GM13976 (cell line): ENCODE measurements at regions not wholly inside any gene's neighbourhood (a gene's known extent, or its start where the extent isn't known, plus 50 kb on each side); places are given as distances from the start of the nearest gene placed in this dataset.
"Not testable (repeated sequence)": the region's sequence is repeated elsewhere in the genome, so short reads cannot be mapped to it uniquely, and the experiment has no call there.

ENCODE experiments used
- DNase-seq: peaks from one replicate; pipeline ENCODE4 v3.0.0; 2012; ENCODE audit warnings: low spot score
- CTCF ChIP-seq: IDR thresholded peaks from 2 replicates; pipeline ENCODE4 v1.5.1; 2012; ENCODE audit warnings: borderline replicate concordance, mild to moderate bottlenecking; ENCODE audit not compliant: insufficient read depth; ENCODE audit errors: extremely low read depth, missing control alignments, control extremely low read depth
- in situ Hi-C: fragments of 300-500 bp; cut with MboI; formaldehyde crosslinking; loops from one replicate; pipeline ENCODE4 v1.12.0; 2022; ENCODE audit warnings: low sequenced_read_pairs, mixed read lengths, inconsistent platforms; ENCODE audit not compliant: unreplicated experiment

GRCh38 chr6:130643361-130643760, 183.8 kb upstream of the SMLR1 start:
- no peak for TF ChIP-seq CTCF
- in situ Hi-C loops = no loop called here

DNA sequence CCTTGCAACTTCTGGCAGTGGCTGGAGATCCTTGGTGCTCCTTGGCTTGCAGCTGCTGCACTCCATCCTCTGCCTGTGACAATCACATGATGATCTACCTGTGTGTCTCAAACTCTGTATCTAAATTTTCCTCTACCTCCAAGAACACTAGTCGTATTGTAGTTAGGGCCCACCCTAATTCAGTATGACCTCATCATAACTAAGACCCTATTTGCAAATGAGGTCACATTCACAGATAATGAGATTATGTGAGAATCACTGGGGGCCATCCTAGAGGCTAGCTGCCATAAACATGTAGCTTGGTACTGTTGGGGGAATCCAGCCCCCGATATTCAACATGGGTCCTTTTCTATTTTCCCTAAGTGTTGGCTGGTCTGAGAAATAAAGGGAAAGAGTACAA, 183.0 kb upstream of the SMLR1 start:
- no peak for DNase-seq
- in situ Hi-C loops = no loop called here
- TF ChIP-seq CTCF = no peak

More at GRCh38 chr6:130643361-130643760, 183.8 kb upstream of the SMLR1 start:
- DNase-seq = no peak

GRCh38 chr6:130644769-130645168, 182.4 kb upstream of the SMLR1 start:
- in situ Hi-C loops = not testable (repeated sequence)

GRCh38 chr6:130647246-130647645, 180.0 kb upstream of the SMLR1 start:
- no peak for DNase-seq
- in situ Hi-C loops = no loop called here
- TF ChIP-seq CTCF = no peak

More at GRCh38 chr6:130644769-130645168, 182.4 kb upstream of the SMLR1 start:
- DNase-seq = not testable (repeated sequence)

GRCh38 chr6:130655586-130655985, 171.6 kb upstream of the SMLR1 start:
- no peak for TF ChIP-seq CTCF
- no peak for DNase-seq
- in situ Hi-C loops = no loop called here

- TF ChIP-seq CTCF = no peak
- DNase-seq = no peak
- in situ Hi-C loops = no loop called here
Measured at GRCh38 chr6:130661077-130661476, 166.1 kb upstream of the SMLR1 start.

- DNase-seq = no peak
- no peak for TF ChIP-seq CTCF
- in situ Hi-C loops = no loop called here
Measured at GRCh38 chr6:130666786-130667185, 160.4 kb upstream of the SMLR1 start.
